ENCODE measurements at regions not wholly inside any gene's neighbourhood (a gene's known extent, or its start where the extent isn't known, plus 50 kb on each side); places are given as distances from the start of the nearest gene placed in this dataset.
"Not testable (repeated sequence)": the region's sequence is repeated elsewhere in the genome, so short reads cannot be mapped to it uniquely, and the experiment has no call there.

DNA sequence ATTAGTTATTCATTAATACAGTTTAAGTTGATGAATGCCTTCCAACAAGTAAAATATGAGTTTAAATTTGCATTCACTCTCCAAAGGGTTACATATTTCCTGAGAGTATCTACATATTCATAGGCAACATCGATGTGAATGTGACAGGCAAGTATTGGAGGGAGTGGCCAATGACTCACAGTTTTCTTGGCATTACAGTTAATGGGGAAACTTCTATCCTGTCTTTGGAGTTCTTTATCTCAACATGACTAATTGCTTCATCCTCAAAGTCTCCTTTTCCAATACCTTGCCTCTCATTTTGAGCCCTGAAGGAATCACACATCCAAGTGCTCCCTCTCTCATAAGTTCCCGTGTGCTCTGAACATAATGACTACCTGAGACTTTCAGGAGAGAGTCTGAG lies 439.7 kb upstream of the FRG2C start:
- no peaks in the 10 kb centered on the region for H3K27me3 Mint-ChIP-seq
- Histone ChIP-seq H3K4me3 (ENCODE audit: low read depth, low read length) (no peak overlapping the region), H3K4me1 (ENCODE audit: control insufficient read depth, insufficient read depth, low read length, poor library complexity, severe bottlenecking) (no peaks in the 10 kb centered on the region), H3K9me3 (ENCODE audit: control insufficient read depth in 2 of 2, low read length in 2 of 2) (no peaks in the 10 kb centered on the region), H3K27ac (ENCODE audit: insufficient read depth, low read length, poor library complexity, severe bottlenecking) (no peak overlapping the region), H3K36me3 (ENCODE audit: control insufficient read depth, insufficient read depth, low read length) (no peaks in the 10 kb centered on the region), H3K27me3 (ENCODE audit: control insufficient read depth, insufficient read depth, low read length) (no peaks in the 10 kb centered on the region)
- H3K4me3 Mint-ChIP-seq = no peak overlapping the region
- ATAC-seq (ENCODE audit: low read depth in 2 of 2) (no peak), DNase-seq (no peak)
- no peaks in the 10 kb centered on the region for H3K36me3 Mint-ChIP-seq
- H3K9me3 Mint-ChIP-seq = peaks cover 0 to 4% (median 0%) of the 10 kb centered on the region in 7 donors
- no peak overlapping the region for H3K27ac Mint-ChIP-seq
- H3K4me1 Mint-ChIP-seq = no peaks in the 10 kb centered on the region

DNA sequence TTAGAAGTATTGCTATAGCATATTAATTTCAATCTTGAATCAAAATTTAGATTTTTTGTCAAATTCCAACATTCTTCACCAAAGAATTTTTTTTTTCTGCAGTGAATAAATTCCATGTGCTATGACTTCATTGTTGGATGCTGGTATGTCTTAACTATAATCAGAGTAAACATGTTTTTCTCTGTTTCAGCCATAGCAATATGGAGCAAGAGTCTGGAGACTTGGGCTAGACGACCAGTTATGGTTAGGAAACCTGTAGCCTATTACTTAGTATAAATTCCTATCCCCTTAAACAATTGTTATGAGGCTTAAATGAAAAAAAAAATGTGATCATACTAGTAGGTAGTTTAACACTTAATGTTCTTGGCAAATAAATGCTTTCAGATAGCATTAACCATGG lies 431.9 kb upstream of the FRG2C start:
- peaks cover 0 to 4% (median 3%) of the 10 kb centered on the region in 7 donors for H3K9me3 Mint-ChIP-seq
- no peak overlapping the region for H3K27ac ChIP-seq (ENCODE audit: insufficient read depth, low read length, poor library complexity, severe bottlenecking)
- no peaks in the 10 kb centered on the region for H3K4me1 ChIP-seq (ENCODE audit: control insufficient read depth, insufficient read depth, low read length, poor library complexity, severe bottlenecking)
- no peaks in the 10 kb centered on the region for H3K36me3 ChIP-seq (ENCODE audit: control insufficient read depth, insufficient read depth, low read length)
- no peaks in the 10 kb centered on the region for H3K9me3 ChIP-seq (ENCODE audit: control insufficient read depth in 2 of 2, low read length in 2 of 2)
- H3K4me3 Mint-ChIP-seq = no peak overlapping the region
- H3K4me3 ChIP-seq (ENCODE audit: low read depth, low read length) = no peak overlapping the region
- H3K4me1 Mint-ChIP-seq = no peaks in the 10 kb centered on the region
- no peaks in the 10 kb centered on the region for H3K27me3 ChIP-seq (ENCODE audit: control insufficient read depth, insufficient read depth, low read length)
- H3K36me3 Mint-ChIP-seq = no peaks in the 10 kb centered on the region
- ATAC-seq (ENCODE audit: low read depth in 2 of 2) = no peak
- H3K27ac Mint-ChIP-seq = no peak overlapping the region
- no peak for DNase-seq
- no peaks in the 10 kb centered on the region for H3K27me3 Mint-ChIP-seq

DNA sequence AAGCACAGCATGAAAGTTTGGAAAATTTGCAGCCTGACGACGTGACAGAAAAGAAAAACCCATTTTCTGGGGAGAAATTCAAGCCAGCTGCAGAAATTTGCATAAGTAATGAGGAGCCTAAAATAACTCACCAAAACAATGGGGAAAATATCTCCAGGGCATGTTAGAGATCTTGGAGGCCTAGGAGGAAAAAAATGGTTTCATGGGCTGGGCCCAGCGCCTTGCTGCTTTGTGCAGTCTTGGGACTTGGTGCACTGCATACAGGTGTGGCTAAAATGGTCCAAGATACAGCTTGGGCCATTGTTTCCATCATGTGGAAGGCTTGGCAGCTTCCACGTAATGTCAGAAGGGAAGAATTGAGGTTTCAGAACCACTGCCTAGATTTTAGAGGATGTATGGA lies 428.5 kb upstream of the FRG2C start:
- DNase-seq = no peak
- no peaks in the 10 kb centered on the region for H3K27me3 ChIP-seq (ENCODE audit: control insufficient read depth, insufficient read depth, low read length)
- Mint-ChIP-seq H3K36me3 (no peaks in the 10 kb centered on the region), H3K4me3 (peak overlapping the region in 1 of 4 donors; percentile 71), H3K27ac (no peak overlapping the region), H3K9me3 (peaks cover 0 to 3% (median 0%) of the 10 kb centered on the region in 7 donors), H3K4me1 (no peaks in the 10 kb centered on the region), H3K27me3 (no peaks in the 10 kb centered on the region)
- H3K4me1 ChIP-seq (ENCODE audit: control insufficient read depth, insufficient read depth, low read length, poor library complexity, severe bottlenecking) = no peaks in the 10 kb centered on the region
- H3K9me3 ChIP-seq (ENCODE audit: control insufficient read depth in 2 of 2, low read length in 2 of 2) = no peaks in the 10 kb centered on the region
- H3K27ac ChIP-seq (ENCODE audit: insufficient read depth, low read length, poor library complexity, severe bottlenecking) = no peak overlapping the region
- no peak for ATAC-seq (ENCODE audit: low read depth in 2 of 2)
- H3K4me3 ChIP-seq (ENCODE audit: low read depth, low read length) = no peak overlapping the region
- no peaks in the 10 kb centered on the region for H3K36me3 ChIP-seq (ENCODE audit: control insufficient read depth, insufficient read depth, low read length)

DNA sequence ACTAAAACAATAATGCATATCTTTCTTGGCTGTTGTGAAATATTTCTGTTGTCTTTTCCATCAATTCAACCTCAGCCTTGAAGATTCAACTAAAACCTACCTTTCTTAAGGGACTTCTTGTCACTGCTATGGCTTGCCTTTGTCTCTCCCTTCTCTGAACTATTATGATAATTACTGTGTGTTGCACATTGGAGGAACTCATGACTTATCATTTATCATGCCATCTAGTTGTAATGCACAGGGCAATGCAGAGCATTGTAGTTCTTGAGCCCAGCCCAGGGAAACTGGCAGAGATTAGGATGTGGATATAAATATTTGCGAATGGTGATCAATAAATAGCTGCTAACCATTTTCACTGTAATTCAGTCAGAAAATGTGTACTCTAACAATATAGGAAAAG lies 427.1 kb upstream of the FRG2C start:
- H3K4me1 Mint-ChIP-seq = no peaks in the 10 kb centered on the region
- Histone ChIP-seq H3K27ac (ENCODE audit: insufficient read depth, low read length, poor library complexity, severe bottlenecking) (no peak overlapping the region), H3K4me3 (ENCODE audit: low read depth, low read length) (no peak overlapping the region), H3K4me1 (ENCODE audit: control insufficient read depth, insufficient read depth, low read length, poor library complexity, severe bottlenecking) (no peaks in the 10 kb centered on the region), H3K36me3 (ENCODE audit: control insufficient read depth, insufficient read depth, low read length) (no peaks in the 10 kb centered on the region), H3K9me3 (ENCODE audit: control insufficient read depth in 2 of 2, low read length in 2 of 2) (no peaks in the 10 kb centered on the region), H3K27me3 (ENCODE audit: control insufficient read depth, insufficient read depth, low read length) (no peaks in the 10 kb centered on the region)
- no peak overlapping the region for H3K27ac Mint-ChIP-seq
- no peak overlapping the region for H3K4me3 Mint-ChIP-seq
- ATAC-seq (ENCODE audit: low read depth in 2 of 2) (no peak), DNase-seq (no peak)
- no peaks in the 10 kb centered on the region for H3K27me3 Mint-ChIP-seq
- H3K36me3 Mint-ChIP-seq = no peaks in the 10 kb centered on the region
- H3K9me3 Mint-ChIP-seq = peaks cover 0 to 3% (median 0%) of the 10 kb centered on the region in 7 donors

DNA sequence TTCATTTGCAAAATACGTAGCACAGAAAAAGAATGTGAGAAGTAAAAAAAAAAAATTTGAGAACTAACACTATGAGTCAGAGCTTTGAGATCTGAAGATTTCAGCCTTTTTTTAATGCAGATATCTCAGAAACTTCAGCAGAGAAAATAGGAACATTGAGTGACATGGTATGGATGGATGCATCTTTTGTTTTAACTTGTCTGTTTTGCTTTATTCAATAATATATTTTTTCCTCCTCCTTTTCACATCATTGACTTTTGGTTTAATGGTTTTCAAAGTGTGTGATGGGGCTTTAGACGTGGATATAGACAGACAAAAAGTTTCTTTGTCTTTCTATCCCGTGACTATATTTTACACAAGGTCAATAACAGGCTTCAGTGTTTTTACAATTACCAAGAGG lies 426.7 kb upstream of the FRG2C start:
- Histone ChIP-seq H3K27ac (ENCODE audit: insufficient read depth, low read length, poor library complexity, severe bottlenecking) (no peak overlapping the region), H3K36me3 (ENCODE audit: control insufficient read depth, insufficient read depth, low read length) (no peaks in the 10 kb centered on the region), H3K4me3 (ENCODE audit: low read depth, low read length) (no peak overlapping the region), H3K4me1 (ENCODE audit: control insufficient read depth, insufficient read depth, low read length, poor library complexity, severe bottlenecking) (no peaks in the 10 kb centered on the region), H3K27me3 (ENCODE audit: control insufficient read depth, insufficient read depth, low read length) (no peaks in the 10 kb centered on the region), H3K9me3 (ENCODE audit: control insufficient read depth in 2 of 2, low read length in 2 of 2) (no peaks in the 10 kb centered on the region)
- Mint-ChIP-seq H3K4me1 (no peaks in the 10 kb centered on the region), H3K9me3 (peaks cover 0 to 3% (median 0%) of the 10 kb centered on the region in 7 donors), H3K27ac (no peak overlapping the region), H3K27me3 (no peaks in the 10 kb centered on the region), H3K4me3 (no peak overlapping the region), H3K36me3 (no peaks in the 10 kb centered on the region)
- DNase-seq (no peak), ATAC-seq (ENCODE audit: low read depth in 2 of 2) (no peak)

DNA sequence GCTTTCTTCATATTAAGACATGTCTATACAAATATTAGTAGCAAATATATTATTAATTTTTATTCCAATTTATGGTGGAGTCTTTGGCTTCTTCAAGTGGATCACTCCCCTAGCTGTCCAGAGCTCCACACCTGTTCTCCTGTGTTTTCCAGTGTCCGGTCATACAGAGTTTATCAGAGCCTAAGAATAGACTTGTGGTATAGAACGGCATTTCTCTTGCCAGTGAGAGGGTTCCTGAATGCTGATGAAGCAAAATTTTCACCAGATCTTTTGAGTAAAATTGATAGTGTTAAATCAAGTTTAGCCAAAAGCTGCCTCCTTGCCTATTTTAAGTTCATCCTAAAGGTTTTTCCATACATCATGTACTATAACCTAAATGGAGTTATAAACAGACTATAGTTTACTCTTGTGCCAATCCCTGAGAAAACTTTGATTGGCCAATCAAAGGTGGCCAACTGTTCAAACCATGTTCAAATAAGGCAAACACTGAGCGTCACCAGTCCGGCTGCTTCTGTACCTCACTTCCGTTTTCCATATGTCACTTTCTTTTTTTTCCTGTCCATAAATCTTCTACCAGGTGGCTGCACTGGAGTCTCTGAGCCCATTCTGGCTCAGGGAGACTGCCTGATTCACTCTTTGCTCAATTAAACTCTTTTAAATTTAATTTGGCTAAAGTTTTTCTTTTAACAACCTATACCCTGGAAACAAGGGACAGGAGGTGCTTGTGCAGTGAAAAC lies 422.7 kb upstream of the FRG2C start:
- not testable (repeated sequence) for H3K27ac Mint-ChIP-seq; H3K4me1 Mint-ChIP-seq; H3K4me3 Mint-ChIP-seq; H3K36me3 ChIP-seq (ENCODE audit: control insufficient read depth, insufficient read depth, low read length); H3K9me3 ChIP-seq (ENCODE audit: control insufficient read depth in 2 of 2, low read length in 2 of 2); H3K27me3 ChIP-seq (ENCODE audit: control insufficient read depth, insufficient read depth, low read length); H3K36me3 Mint-ChIP-seq; H3K4me1 ChIP-seq (ENCODE audit: control insufficient read depth, insufficient read depth, low read length, poor library complexity, severe bottlenecking); H3K9me3 Mint-ChIP-seq; H3K27me3 Mint-ChIP-seq; DNase-seq; H3K4me3 ChIP-seq (ENCODE audit: low read depth, low read length); ATAC-seq (ENCODE audit: low read depth in 2 of 2); H3K27ac ChIP-seq (ENCODE audit: insufficient read depth, low read length, poor library complexity, severe bottlenecking)

DNA sequence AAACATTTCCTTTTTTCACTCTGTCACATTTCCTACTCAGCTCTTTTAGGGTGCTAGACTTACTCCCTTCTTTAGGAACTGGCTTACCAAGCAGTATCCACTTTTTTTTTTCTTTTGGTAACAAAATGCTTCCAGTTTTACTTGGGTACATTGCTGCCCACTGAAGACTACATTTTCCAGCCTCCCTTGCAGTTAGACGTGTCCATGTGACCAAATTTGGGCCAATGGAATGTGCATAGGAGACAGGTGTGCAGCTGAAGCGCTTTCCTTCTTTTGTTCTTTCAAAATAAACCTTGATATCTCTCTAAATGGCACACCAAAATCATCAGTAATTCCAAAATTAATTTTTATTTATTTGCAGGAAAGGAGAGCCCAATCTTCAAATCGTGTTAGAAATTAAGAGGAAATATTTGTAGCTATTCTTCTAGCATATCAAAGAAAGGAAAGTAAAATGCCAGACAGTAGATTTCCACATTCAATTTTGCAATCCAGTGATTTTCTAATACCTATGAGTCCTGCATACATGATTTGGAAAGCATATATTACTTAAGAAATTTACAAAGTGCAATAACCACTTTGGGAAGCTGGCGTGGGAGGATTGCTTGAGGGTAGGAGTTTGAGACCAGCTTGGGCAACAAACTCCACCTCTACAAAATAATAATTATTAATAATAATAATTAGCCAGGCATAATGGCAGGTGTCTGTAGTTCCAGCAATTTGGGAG lies 422.0 kb upstream of the FRG2C start:
- H3K36me3 Mint-ChIP-seq = no peaks in the 10 kb centered on the region
- H3K4me3 ChIP-seq (ENCODE audit: low read depth, low read length) = no peak overlapping the region
- ATAC-seq (ENCODE audit: low read depth in 2 of 2) (no peak), DNase-seq (no peak)
- H3K4me1 ChIP-seq (ENCODE audit: control insufficient read depth, insufficient read depth, low read length, poor library complexity, severe bottlenecking) = no peaks in the 10 kb centered on the region
- no peaks in the 10 kb centered on the region for H3K36me3 ChIP-seq (ENCODE audit: control insufficient read depth, insufficient read depth, low read length)
- H3K4me1 Mint-ChIP-seq = no peaks in the 10 kb centered on the region
- no peak overlapping the region for H3K27ac ChIP-seq (ENCODE audit: insufficient read depth, low read length, poor library complexity, severe bottlenecking)
- H3K27ac Mint-ChIP-seq = no peak overlapping the region
- H3K9me3 Mint-ChIP-seq = peaks cover 0 to 5% (median 0%) of the 10 kb centered on the region in 7 donors
- no peaks in the 10 kb centered on the region for H3K27me3 ChIP-seq (ENCODE audit: control insufficient read depth, insufficient read depth, low read length)
- no peak overlapping the region for H3K4me3 Mint-ChIP-seq
- no peaks in the 10 kb centered on the region for H3K9me3 ChIP-seq (ENCODE audit: control insufficient read depth in 2 of 2, low read length in 2 of 2)
- no peaks in the 10 kb centered on the region for H3K27me3 Mint-ChIP-seq

DNA sequence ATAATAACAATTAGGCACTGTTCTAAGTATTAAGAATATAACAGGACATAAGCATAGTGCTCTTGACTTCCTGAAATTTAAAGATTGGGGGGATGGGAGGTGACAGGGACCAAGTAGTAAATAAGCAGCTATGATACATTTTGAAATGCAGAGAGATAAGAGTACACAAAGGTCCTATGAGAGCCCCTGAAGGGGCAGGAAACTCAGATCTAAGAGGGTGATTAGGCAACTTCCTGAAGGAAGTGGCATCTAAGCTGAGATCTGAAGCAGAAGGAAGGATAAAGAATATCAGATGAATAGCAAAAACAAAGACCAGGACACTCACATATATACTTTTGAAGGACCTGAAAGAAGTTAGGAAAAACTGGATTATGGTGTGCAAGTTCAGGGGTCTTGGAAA lies 415.2 kb upstream of the FRG2C start:
- H3K4me1 ChIP-seq (ENCODE audit: control insufficient read depth, insufficient read depth, low read length, poor library complexity, severe bottlenecking) = no peaks in the 10 kb centered on the region
- no peaks in the 10 kb centered on the region for H3K27me3 ChIP-seq (ENCODE audit: control insufficient read depth, insufficient read depth, low read length)
- no peak for ATAC-seq (ENCODE audit: low read depth in 2 of 2)
- no peaks in the 10 kb centered on the region for H3K36me3 ChIP-seq (ENCODE audit: control insufficient read depth, insufficient read depth, low read length)
- no peak overlapping the region for H3K4me3 ChIP-seq (ENCODE audit: low read depth, low read length)
- H3K9me3 Mint-ChIP-seq = peaks cover 0 to 5% (median 0%) of the 10 kb centered on the region in 7 donors
- H3K27ac ChIP-seq (ENCODE audit: insufficient read depth, low read length, poor library complexity, severe bottlenecking) = no peak overlapping the region
- no peaks in the 10 kb centered on the region for H3K9me3 ChIP-seq (ENCODE audit: control insufficient read depth in 2 of 2, low read length in 2 of 2)
- no peak overlapping the region for H3K27ac Mint-ChIP-seq
- H3K27me3 Mint-ChIP-seq = no peaks in the 10 kb centered on the region
- no peak for DNase-seq
- no peak overlapping the region for H3K4me3 Mint-ChIP-seq
- H3K4me1 Mint-ChIP-seq = peaks cover 0 to 4% (median under 1%) of the 10 kb centered on the region in 4 donors
- H3K36me3 Mint-ChIP-seq = no peaks in the 10 kb centered on the region
